ENCODE measurements at regions not wholly inside any gene's neighbourhood (a gene's known extent, or its start where the extent isn't known, plus 50 kb on each side); places are given as distances from the start of the nearest gene placed in this dataset.

- TF ChIP-seq MAX (IDR thresholded peaks at IDR 0.05), result no peak
- no peak for TF ChIP-seq EP300 (IDR thresholded peaks at IDR 0.05; ENCODE audit: borderline replicate concordance)
- TF ChIP-seq ZBTB7A (IDR thresholded peaks at IDR 0.05; ENCODE audit: low read depth), result no peak
- no peak for TF ChIP-seq NFIC (IDR thresholded peaks at IDR 0.05)
- TF ChIP-seq FOXM1 (IDR thresholded peaks at IDR 0.05; ENCODE audit: borderline replicate concordance, low read depth), result no peak
- no peak for TF ChIP-seq CEBPB (IDR thresholded peaks at IDR 0.05)
- TF ChIP-seq TEAD4 (IDR thresholded peaks at IDR 0.05), result no peak
- no peak for TF ChIP-seq TCF12 (IDR thresholded peaks at IDR 0.05; ENCODE audit: low read depth)
- TF ChIP-seq CREB1 (IDR thresholded peaks at IDR 0.05; ENCODE audit: low read depth), result no peak
- TF ChIP-seq, protein P1, sequence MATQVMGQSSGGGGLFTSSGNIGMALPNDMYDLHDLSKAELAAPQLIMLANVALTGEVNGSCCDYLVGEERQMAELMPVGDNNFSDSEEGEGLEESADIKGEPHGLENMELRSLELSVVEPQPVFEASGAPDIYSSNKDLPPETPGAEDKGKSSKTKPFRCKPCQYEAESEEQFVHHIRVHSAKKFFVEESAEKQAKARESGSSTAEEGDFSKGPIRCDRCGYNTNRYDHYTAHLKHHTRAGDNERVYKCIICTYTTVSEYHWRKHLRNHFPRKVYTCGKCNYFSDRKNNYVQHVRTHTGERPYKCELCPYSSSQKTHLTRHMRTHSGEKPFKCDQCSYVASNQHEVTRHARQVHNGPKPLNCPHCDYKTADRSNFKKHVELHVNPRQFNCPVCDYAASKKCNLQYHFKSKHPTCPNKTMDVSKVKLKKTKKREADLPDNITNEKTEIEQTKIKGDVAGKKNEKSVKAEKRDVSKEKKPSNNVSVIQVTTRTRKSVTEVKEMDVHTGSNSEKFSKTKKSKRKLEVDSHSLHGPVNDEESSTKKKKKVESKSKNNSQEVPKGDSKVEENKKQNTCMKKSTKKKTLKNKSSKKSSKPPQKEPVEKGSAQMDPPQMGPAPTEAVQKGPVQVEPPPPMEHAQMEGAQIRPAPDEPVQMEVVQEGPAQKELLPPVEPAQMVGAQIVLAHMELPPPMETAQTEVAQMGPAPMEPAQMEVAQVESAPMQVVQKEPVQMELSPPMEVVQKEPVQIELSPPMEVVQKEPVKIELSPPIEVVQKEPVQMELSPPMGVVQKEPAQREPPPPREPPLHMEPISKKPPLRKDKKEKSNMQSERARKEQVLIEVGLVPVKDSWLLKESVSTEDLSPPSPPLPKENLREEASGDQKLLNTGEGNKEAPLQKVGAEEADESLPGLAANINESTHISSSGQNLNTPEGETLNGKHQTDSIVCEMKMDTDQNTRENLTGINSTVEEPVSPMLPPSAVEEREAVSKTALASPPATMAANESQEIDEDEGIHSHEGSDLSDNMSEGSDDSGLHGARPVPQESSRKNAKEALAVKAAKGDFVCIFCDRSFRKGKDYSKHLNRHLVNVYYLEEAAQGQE (IDR thresholded peaks at IDR 0.05; ENCODE audit: low read depth), result no peak
- TF ChIP-seq YY1 (IDR thresholded peaks at IDR 0.05; ENCODE audit: low read depth), result no peak
- TF ChIP-seq EGR1 (IDR thresholded peaks at IDR 0.05), result no peak
- TF ChIP-seq RAD21 (IDR thresholded peaks at IDR 0.05; ENCODE audit: low read depth), result no peak
- no peak for TF ChIP-seq USF1 (IDR thresholded peaks at IDR 0.05)
- TF ChIP-seq TAF1 (IDR thresholded peaks at IDR 0.05; ENCODE audit: low read depth), result no peak
Observed at GRCh38 chr6:167576050-167576741, 250.5 kb upstream of the AFDN start.

GRCh38 chr6:167576828-167577503, 249.7 kb upstream of the AFDN start:
- TF ChIP-seq CREB1 (IDR thresholded peaks at IDR 0.05; ENCODE audit: low read depth) (no peak), ZBTB7A (IDR thresholded peaks at IDR 0.05; ENCODE audit: low read depth) (no peak), TCF12 (IDR thresholded peaks at IDR 0.05; ENCODE audit: low read depth) (no peak), EP300 (IDR thresholded peaks at IDR 0.05; ENCODE audit: borderline replicate concordance) (no peak), TAF1 (IDR thresholded peaks at IDR 0.05; ENCODE audit: low read depth) (no peak), MAX (IDR thresholded peaks at IDR 0.05) (no peak), CEBPB (IDR thresholded peaks at IDR 0.05) (no peak), YY1 (IDR thresholded peaks at IDR 0.05; ENCODE audit: low read depth) (no peak), USF1 (IDR thresholded peaks at IDR 0.05) (no peak), RAD21 (IDR thresholded peaks at IDR 0.05; ENCODE audit: low read depth) (no peak), FOXM1 (IDR thresholded peaks at IDR 0.05; ENCODE audit: borderline replicate concordance, low read depth) (no peak)
- TF ChIP-seq, protein P1 (IDR thresholded peaks at IDR 0.05; ENCODE audit: low read depth), result no peak

DNA sequence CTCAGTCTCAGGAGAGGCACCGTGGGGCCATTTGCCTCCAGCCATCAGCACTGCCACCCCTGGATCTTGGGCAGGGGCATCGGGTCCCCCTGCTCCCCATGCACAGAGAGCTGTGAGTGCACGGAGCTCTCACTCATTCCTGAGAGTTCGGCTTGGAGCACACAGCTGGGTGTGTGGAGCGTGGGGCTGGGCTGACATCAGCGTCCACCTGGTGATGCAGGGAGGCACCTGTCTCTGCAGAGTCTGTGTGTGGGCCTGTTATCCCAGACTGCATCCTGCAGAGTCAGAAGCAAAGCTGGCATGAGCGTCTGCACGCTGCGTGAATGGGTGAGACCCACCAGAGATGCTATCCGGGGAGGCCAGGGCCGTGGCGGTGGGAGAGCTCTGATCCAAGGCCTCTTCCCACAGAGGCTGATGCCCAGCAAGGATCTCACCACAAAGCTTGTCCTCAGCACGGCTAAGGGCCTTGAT, 248.8 kb upstream of the AFDN start:
- TF ChIP-seq, protein P1 (IDR thresholded peaks at IDR 0.05; ENCODE audit: low read depth), result no peak
- TF ChIP-seq YY1 (IDR thresholded peaks at IDR 0.05; ENCODE audit: low read depth) (no peak), TCF12 (IDR thresholded peaks at IDR 0.05; ENCODE audit: low read depth) (no peak), TAF1 (IDR thresholded peaks at IDR 0.05; ENCODE audit: low read depth) (no peak), FOXM1 (IDR thresholded peaks at IDR 0.05; ENCODE audit: borderline replicate concordance, low read depth) (no peak), NFIC (IDR thresholded peaks at IDR 0.05) (no peak), TEAD4 (IDR thresholded peaks at IDR 0.05) (no peak), ZBTB7A (IDR thresholded peaks at IDR 0.05; ENCODE audit: low read depth) (no peak), CREB1 (IDR thresholded peaks at IDR 0.05; ENCODE audit: low read depth) (no peak), EP300 (IDR thresholded peaks at IDR 0.05; ENCODE audit: borderline replicate concordance) (no peak), RAD21 (IDR thresholded peaks at IDR 0.05; ENCODE audit: low read depth) (no peak), MAX (IDR thresholded peaks at IDR 0.05) (no peak), USF1 (IDR thresholded peaks at IDR 0.05) (no peak)

Measured in Ishikawa (cell line).